ENCODE measurements at regions not wholly inside any gene's neighbourhood (a gene's known extent, or its start where the extent isn't known, plus 50 kb on each side); places are given as distances from the start of the nearest gene placed in this dataset.
"Not testable (repeated sequence)": the region's sequence is repeated elsewhere in the genome, so short reads cannot be mapped to it uniquely, and the experiment has no call there.

DNA sequence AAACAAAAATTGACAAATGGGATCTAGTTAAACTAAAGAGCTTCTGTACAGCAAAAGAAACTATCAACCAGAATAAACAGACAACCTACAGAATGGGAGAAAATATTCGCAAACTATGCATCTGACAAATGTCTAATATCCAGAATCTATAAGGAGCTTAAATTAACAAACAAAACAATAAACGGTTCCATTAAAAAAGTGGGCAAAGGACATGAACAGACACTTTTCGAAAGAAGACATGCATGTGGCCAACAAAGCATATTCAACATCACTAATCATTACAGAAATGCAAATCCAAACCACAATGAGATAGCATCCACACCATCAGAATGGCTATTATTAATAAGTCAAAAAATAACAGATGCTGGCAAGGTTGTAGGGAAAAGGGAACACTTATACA is 50.5 kb upstream of the MED13L start:
- DNase-seq: not testable (repeated sequence)

DNA sequence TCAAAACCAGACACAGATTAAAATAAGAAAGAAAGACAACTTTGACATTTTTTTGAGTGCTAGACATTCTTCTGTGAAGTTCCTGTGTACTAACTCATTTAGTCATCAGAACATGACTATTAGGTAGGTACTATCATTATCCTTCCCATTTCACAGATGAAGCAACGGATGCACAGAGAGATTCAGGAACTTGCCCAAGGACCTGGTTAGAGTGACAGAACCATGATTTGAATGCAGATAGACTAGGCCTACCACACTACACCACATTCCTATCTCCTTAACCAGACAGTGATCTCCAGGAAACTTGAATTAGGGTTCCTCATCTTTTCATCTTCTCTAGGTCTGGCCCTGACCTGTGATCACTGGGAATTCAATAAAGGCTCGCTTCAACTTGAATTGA is 54.4 kb upstream of the MED13L start:
- no peak for DNase-seq

GRCh38 chr12:116332705-116333380 is 55.4 kb upstream of the MED13L start:
- no peak for DNase-seq

GRCh38 chr12:116333402-116333801 is 55.9 kb upstream of the MED13L start:
- DNase-seq: no peak

GRCh38 chr12:116336542-116337065 is 59.1 kb upstream of the MED13L start:
- no peak for DNase-seq

DNA sequence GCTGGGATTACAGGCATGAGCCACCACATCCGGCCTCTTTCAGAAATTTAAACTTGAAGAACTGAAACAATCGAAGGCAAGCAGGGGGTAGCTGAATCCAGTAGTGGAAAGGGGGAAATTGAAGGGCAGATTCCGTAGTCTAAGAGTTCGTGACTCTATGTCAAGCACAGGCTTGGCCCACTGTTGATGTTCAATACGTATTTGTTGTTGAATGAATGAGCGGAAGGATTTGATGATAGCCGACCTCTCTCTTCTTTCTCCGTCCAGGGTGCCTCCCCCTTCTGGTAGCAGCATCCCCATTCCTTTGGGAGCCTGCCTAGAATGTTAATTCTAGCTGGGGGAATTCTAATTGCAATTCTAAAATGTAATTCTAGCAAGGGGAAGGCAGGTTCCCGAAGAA is 59.8 kb upstream of the MED13L start:
- no peak for DNase-seq

GRCh38 chr12:116338064-116338846 is 60.8 kb upstream of the MED13L start:
- DNase-seq: no peak

DNA sequence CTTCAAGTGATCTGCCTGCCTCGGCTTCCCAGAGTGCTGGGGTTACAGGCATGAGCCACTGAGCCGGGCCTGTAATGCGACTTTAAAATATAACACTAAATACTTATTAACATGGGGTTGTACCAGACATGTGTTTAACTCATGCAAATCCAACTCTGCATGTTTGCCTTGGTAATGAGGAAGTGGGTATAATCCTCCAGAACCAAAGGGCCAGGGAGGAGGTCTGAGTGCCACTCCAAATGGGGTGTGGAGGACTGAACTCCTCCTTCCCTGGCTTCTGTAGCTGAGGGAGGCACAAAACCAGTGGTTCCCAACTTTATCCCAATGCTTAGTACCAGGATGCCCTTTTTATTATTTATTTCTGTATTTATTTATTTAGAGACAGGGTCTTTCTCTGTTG is 61.6 kb upstream of the MED13L start:
- no peak for DNase-seq

DNA sequence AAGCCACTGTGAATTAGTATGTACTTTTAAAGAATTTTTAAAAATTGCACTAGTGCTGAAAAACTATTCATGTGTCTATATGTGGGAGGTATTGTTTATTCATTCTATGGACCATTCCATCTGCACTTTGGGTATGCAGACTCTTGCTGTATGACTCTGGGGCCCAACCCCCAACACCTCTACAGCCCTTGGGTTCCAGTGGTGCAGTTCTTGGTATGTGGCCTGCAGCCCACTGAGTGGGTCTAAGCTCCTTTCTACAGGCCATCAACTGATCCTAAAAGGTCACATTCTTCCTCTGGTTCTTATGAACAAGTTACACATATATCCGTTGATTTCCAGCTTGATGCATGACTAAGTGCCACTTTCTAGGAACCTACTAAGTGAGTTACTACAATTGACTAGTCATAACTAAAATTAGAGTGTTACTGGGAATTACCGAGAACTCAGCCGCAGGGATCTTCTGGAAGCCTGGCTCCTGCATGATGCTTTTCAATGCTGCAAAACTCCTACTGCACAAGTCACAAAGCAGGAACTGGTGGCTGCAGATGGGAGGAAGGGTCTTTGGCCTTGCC is 62.4 kb upstream of the MED13L start:
- DNase-seq: no peak

- no peak for DNase-seq
Observed at GRCh38 chr12:116343331-116343884, 65.9 kb upstream of the MED13L start.

DNA sequence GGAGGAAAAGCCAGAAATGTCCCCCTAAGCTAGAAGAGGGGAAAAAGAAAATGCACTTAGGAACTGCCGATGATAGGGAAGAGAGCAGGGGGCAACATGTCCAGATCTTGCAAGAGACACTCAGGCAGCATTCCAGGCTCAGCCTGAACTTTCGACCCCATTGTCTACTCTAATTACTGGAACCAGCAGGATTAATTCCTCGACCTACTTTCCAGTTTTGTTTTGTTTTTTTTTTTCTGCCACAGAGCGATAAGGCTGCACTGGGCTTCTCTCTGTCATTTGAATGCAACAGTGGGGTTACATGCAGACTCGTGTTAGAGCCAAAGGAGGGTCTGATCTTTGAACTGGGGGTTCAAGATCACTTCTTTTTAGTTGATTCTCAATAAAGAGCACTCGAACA is 68.7 kb upstream of the MED13L start:
- no peak for DNase-seq

GRCh38 chr12:116346741-116347140 is 69.2 kb upstream of the MED13L start:
- DNase-seq: no peak

DNA sequence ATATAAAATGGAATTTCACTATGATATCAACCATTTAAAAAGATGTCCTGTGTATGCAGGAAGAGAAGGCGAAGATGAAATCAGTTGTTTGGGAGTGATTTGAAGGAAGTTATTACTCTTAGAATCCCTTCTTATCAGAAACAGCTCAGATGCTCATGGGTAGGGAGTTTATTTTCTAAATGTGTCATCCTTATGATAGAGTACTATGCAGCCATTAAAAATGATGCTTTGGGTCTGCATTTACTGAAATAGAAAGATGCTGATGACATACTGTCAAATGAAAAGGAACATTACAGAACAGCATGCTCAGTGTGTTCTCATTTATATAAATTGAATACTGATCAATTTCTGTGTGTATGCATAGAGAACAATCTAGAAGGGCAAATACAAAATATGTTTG is 69.8 kb upstream of the MED13L start:
- no peak for DNase-seq

- DNase-seq: no peak
Observed at GRCh38 chr12:116352315-116352835, 74.9 kb upstream of the MED13L start.

- DNase-seq: no peak
Observed at GRCh38 chr12:116353958-116354357, 76.5 kb upstream of the MED13L start.

GRCh38 chr12:116354534-116354933 is 77.0 kb upstream of the MED13L start:
- no peak for DNase-seq

DNA sequence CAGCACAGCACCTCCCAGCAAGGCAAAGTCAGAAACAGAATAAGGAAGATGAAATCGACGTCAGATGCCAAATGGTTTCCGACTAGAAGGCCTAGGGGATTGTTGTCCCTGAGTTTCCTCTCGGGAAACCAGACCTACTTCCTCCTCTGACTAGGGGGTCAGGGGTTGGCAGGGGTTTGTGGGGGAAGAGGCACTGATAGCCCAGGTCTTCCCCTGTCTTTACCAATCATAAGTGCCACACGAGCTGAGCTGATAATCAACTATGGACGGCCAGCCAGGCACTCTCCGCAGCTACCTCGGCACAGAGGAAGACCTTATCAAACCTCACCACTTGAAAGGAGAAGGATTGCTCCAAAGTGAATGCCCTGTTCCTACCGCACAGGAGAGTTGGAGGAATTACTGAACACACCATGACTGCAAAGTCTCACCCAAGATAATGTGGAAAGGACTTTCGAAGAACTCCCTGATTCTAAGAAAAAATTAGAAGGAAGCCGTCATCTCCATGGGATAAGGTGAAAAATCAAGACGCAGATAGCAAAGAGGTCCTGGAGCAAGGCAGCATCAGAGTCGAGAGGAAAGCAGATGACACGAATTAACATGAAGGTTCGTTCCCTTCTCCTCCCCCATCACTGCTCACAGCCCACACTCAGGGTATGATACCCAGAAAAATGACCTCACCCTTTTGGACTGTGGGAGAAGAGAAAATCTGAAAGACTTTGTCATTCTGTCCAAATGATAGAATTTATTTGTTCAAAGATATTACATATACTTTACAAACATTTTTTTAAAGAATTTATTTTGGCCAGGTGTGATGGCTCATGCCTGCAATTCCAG is 77.7 kb upstream of the MED13L start:
- no peak for DNase-seq

DNA sequence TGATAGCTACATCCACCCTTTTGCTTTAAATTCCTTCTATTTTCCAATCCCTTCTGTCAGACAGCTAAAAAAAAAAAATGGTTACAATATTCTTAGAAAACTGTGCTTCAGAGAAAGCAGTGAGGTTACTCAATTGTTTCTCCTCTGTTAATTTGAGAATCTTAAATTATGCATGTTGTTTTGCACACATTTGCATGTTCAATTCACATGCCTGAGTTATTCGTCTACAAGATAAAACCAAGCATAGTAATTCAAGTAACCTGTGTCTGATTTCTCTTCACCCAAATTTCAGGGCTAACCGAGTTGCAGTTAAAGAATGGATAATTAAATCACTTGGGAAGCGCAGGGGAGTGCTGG is 81.0 kb upstream of the MED13L start:
- DNase-seq: no peak

GRCh38 chr12:116358893-116359761 is 81.6 kb upstream of the MED13L start:
- DNase-seq: peak; percentile 50

DNA sequence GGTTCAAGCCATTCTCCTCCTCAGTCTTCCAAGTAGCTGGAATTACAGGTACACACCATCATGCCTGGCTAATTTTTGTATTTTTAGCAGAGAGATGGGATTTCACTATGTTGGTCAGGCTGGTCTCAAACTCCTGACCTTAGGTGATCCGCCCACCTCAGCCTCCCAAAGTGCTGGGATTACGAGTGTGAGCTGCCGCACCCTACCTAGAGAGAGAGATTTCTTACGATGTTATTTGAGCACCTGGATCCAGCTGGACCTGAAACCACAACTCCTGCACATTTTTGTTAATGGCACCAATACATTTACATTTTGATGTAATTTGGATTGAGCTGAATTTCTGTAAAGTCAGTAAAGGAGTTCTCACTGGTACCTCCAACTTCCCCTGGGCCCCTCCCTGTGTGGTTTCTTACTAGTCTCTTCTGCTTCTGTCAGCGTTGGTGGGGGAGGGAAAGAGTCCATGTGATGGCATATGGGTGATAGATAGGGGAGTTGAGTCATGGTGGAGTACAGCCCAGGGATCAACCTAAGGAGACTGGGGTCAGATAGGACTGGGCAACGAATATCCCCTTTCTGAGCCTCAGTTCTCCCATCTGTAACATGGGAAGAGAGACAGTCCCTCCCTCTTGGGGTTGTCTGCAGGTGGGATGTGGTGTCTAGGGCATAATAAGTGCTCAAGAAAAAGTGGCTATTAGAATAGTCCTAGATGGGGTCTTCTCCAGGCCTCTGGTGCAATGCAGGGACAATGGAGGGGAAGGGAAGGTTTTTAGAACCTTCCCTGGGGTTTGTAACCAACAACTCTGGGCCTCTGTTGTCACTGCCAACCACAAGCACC is 83.3 kb upstream of the MED13L start:
- DNase-seq: no peak

Data from activated CD4-positive, alpha-beta T cell treated with anti-CD3 and anti-CD28 coated beads for 1 hour (primary cell).